RPMI7951 (cell line): ENCODE measurements at regions not wholly inside any gene's neighbourhood (a gene's known extent, or its start where the extent isn't known, plus 50 kb on each side); places are given as distances from the start of the nearest gene placed in this dataset.
A peak's percentile ranks its signal among the peaks of the same experiment; 100 is the strongest.

Experiments used
- DNase-seq: peaks from one replicate; pipeline ENCODE4 v3.0.0-alpha.2; 2012; ENCODE audit warnings: low read depth

GRCh38 chr20:2236256-2236655 lies 59.5 kb upstream of the TGM3 start:
- peak; percentile 61 for DNase-seq

GRCh38 chr20:2237059-2237458 lies 58.7 kb upstream of the TGM3 start:
- DNase-seq, result peak; percentile 100

GRCh38 chr20:2238601-2239000 lies 57.2 kb upstream of the TGM3 start:
- no peak for DNase-seq

- no peak for DNase-seq
Measured at GRCh38 chr20:2240835-2241234, 55.0 kb upstream of the TGM3 start.

GRCh38 chr20:2242678-2243077 lies 53.1 kb upstream of the TGM3 start:
- DNase-seq, result no peak

- DNase-seq, result no peak
Measured at GRCh38 chr20:2244523-2244922, 51.3 kb upstream of the TGM3 start.

- DNase-seq, result no peak
Measured at GRCh38 chr20:2244993-2245392, 50.8 kb upstream of the TGM3 start.

- DNase-seq, result no peak
Measured at GRCh38 chr20:2245637-2246036, 50.2 kb upstream of the TGM3 start.
